ENCODE measurements at regions not wholly inside any gene's neighbourhood (a gene's known extent, or its start where the extent isn't known, plus 50 kb on each side); places are given as distances from the start of the nearest gene placed in this dataset.
A peak's percentile ranks its signal among the peaks of the same experiment; 100 is the strongest.

- no peak for DNase-seq (ENCODE audit: low read depth)
Observed at GRCh38 chr16:73746554-73746953, 550.1 kb upstream of the PSMD7 start.

GRCh38 chr16:73743665-73744496 is 552.7 kb upstream of the PSMD7 start:
- DNase-seq (ENCODE audit: low read depth): no peak

GRCh38 chr16:73739049-73739769 is 557.4 kb upstream of the PSMD7 start:
- DNase-seq (ENCODE audit: low read depth): no peak

GRCh38 chr16:73738266-73738665 is 558.3 kb upstream of the PSMD7 start:
- no peak for DNase-seq (ENCODE audit: low read depth)

- DNase-seq (ENCODE audit: low read depth): no peak
Observed at GRCh38 chr16:73737637-73738036, 559.0 kb upstream of the PSMD7 start.

GRCh38 chr16:73735954-73736353 is 560.7 kb upstream of the PSMD7 start:
- peak; percentile 2 for DNase-seq (ENCODE audit: low read depth)

GRCh38 chr16:73735018-73735417 is 561.6 kb upstream of the PSMD7 start:
- peak; percentile 94 for DNase-seq (ENCODE audit: low read depth)

GRCh38 chr16:73732681-73733080 is 563.9 kb upstream of the PSMD7 start:
- DNase-seq (ENCODE audit: low read depth): no peak

GRCh38 chr16:73732143-73732542 is 564.5 kb upstream of the PSMD7 start:
- no peak for DNase-seq (ENCODE audit: low read depth)

- DNase-seq (ENCODE audit: low read depth): no peak
Observed at GRCh38 chr16:73730481-73731090, 566.0 kb upstream of the PSMD7 start.

- DNase-seq (ENCODE audit: low read depth): no peak
Observed at GRCh38 chr16:73725156-73725555, 571.5 kb upstream of the PSMD7 start.

GRCh38 chr16:73724503-73724902 is 572.1 kb upstream of the PSMD7 start:
- DNase-seq (ENCODE audit: low read depth): no peak

- DNase-seq (ENCODE audit: low read depth): no peak
Observed at GRCh38 chr16:73717266-73717974, 579.2 kb upstream of the PSMD7 start.

- no peak for DNase-seq (ENCODE audit: low read depth)
Observed at GRCh38 chr16:73714976-73715375, 581.6 kb upstream of the PSMD7 start.

GRCh38 chr16:73713778-73714495 is 582.7 kb upstream of the PSMD7 start:
- no peak for DNase-seq (ENCODE audit: low read depth)

- DNase-seq (ENCODE audit: low read depth): no peak
Observed at GRCh38 chr16:73713251-73713650, 583.4 kb upstream of the PSMD7 start.

- no peak for DNase-seq (ENCODE audit: low read depth)
Observed at GRCh38 chr16:73711406-73712080, 585.1 kb upstream of the PSMD7 start.

- DNase-seq (ENCODE audit: low read depth): no peak
Observed at GRCh38 chr16:73710526-73710925, 586.1 kb upstream of the PSMD7 start.

GRCh38 chr16:73707863-73708262 is 588.8 kb upstream of the PSMD7 start:
- no peak for DNase-seq (ENCODE audit: low read depth)

- no peak for DNase-seq (ENCODE audit: low read depth)
Observed at GRCh38 chr16:73703891-73704290, 592.7 kb upstream of the PSMD7 start.

- no peak for DNase-seq (ENCODE audit: low read depth)
Observed at GRCh38 chr16:73697336-73697735, 599.3 kb upstream of the PSMD7 start.

Measured in renal cortical epithelial cell (primary cell).